Right ventricle myocardium superior (tissue), 1 donor: ENCODE measurements at regions not wholly inside any gene's neighbourhood (a gene's known extent, or its start where the extent isn't known, plus 50 kb on each side); places are given as distances from the start of the nearest gene placed in this dataset.

ENCODE experiments used
- ATAC-seq: fragments of 200-7000 bp; cut with Tn5 transposase; one replicate; pipeline ENCODE4 v1.9.1; 2020; ENCODE audit warnings: mild to moderate bottlenecking; ENCODE audit not compliant: poor library complexity
- DNase-seq: peaks from one replicate; pipeline ENCODE4 v3.0.0-alpha.2; 2020
- intact Hi-C: fragments of 100-400 bp; cut with DNase I; formaldehyde crosslinking; loops from one replicate; pipeline ENCODE4 v1.11.2; 2022
- donor health status: DM: no; HTN: yes; CAD: no; lungs with severe emphysema.

- no peak for DNase-seq
- intact Hi-C loops: no loop called here
- ATAC-seq: no peak
Observed at GRCh38 chr1:80993154-80993980, 807.4 kb upstream of the ADGRL2 start.

- no peak for ATAC-seq
- DNase-seq: no peak
- intact Hi-C loops: no loop called here
Observed at GRCh38 chr1:80989455-80989854, 811.3 kb upstream of the ADGRL2 start.

- intact Hi-C loops: no loop called here
- ATAC-seq (no peak), DNase-seq (no peak)
Observed at GRCh38 chr1:80988926-80989325, 811.8 kb upstream of the ADGRL2 start.

- DNase-seq (no peak), ATAC-seq (no peak)
- intact Hi-C loops: no loop called here
Observed at GRCh38 chr1:80987824-80988223, 812.9 kb upstream of the ADGRL2 start.

- intact Hi-C loops: no loop called here
- DNase-seq: no peak
- no peak for ATAC-seq
Observed at GRCh38 chr1:80987106-80987505, 813.6 kb upstream of the ADGRL2 start.

GRCh38 chr1:80982831-80983230, 817.9 kb upstream of the ADGRL2 start:
- intact Hi-C loops: no loop called here
- ATAC-seq: no peak
- no peak for DNase-seq

GRCh38 chr1:80973101-80973500, 827.6 kb upstream of the ADGRL2 start:
- DNase-seq: no peak
- intact Hi-C loops: no loop called here
- ATAC-seq: no peak

GRCh38 chr1:80966266-80966665, 834.5 kb upstream of the ADGRL2 start:
- ATAC-seq (no peak), DNase-seq (no peak)
- intact Hi-C loops: no loop called here

- DNase-seq: no peak
- no peak for ATAC-seq
- intact Hi-C loops: no loop called here
Observed at GRCh38 chr1:80962564-80962963, 838.2 kb upstream of the ADGRL2 start.

- intact Hi-C loops: no loop called here
- ATAC-seq (no peak), DNase-seq (no peak)
Observed at GRCh38 chr1:80961464-80962190, 839.1 kb upstream of the ADGRL2 start.

GRCh38 chr1:80933346-80933745, 867.4 kb upstream of the ADGRL2 start:
- no peak for ATAC-seq
- no peak for DNase-seq
- intact Hi-C loops: no loop called here

GRCh38 chr1:80931178-80931577, 869.6 kb upstream of the ADGRL2 start:
- DNase-seq: no peak
- intact Hi-C loops: no loop called here
- ATAC-seq: no peak

- DNase-seq: no peak
- intact Hi-C loops: no loop called here
- ATAC-seq: no peak
Observed at GRCh38 chr1:80929868-80930508, 870.7 kb upstream of the ADGRL2 start.

GRCh38 chr1:80926531-80926930, 874.2 kb upstream of the ADGRL2 start:
- no peak for DNase-seq
- intact Hi-C loops: no loop called here

GRCh38 chr1:80925130-80925805, 875.5 kb upstream of the ADGRL2 start:
- intact Hi-C loops: no loop called here
- ATAC-seq: no peak
- no peak for DNase-seq

More at GRCh38 chr1:80926531-80926930, 874.2 kb upstream of the ADGRL2 start:
- no peak for ATAC-seq

- ATAC-seq (no peak), DNase-seq (no peak)
- intact Hi-C loops: no loop called here
Observed at GRCh38 chr1:80924290-80924689, 876.4 kb upstream of the ADGRL2 start.

GRCh38 chr1:80922906-80923305, 877.8 kb upstream of the ADGRL2 start:
- intact Hi-C loops: no loop called here
- no peak for ATAC-seq
- DNase-seq: no peak

GRCh38 chr1:80919426-80919825, 881.3 kb upstream of the ADGRL2 start:
- intact Hi-C loops: no loop called here
- ATAC-seq (no peak), DNase-seq (no peak)

GRCh38 chr1:80918380-80918779, 882.4 kb upstream of the ADGRL2 start:
- DNase-seq: no peak

More at GRCh38 chr1:80918380-80918779, 882.4 kb upstream of the ADGRL2 start:
- no peak for ATAC-seq
- intact Hi-C loops: no loop called here
